HepG2 (cell line): ENCODE measurements at regions not wholly inside any gene's neighbourhood (a gene's known extent, or its start where the extent isn't known, plus 50 kb on each side); places are given as distances from the start of the nearest gene placed in this dataset.

Experiments used
- ATAC-seq: fragments of 200-7000 bp; cut with Tn5 transposase; 3 replicates; pipeline ENCODE4 v1.9.1; 2020; ENCODE audit warnings: mild to moderate bottlenecking, moderate library complexity
- BruUV-seq: library from RNA; stranded (reverse); fragments of 400-500 nt; replicated peaks from 2 replicates; lab custom pipeline; 2021; lab: Mats Ljungman, UMichigan
- CTCF ChIA-PET: fragments of 300-600 bp; formaldehyde crosslinking; extraction: SDS; loops from one replicate; lab custom pipeline; 2021; ENCODE audit warnings: low total read pairs, inconsistent platforms, low intra/inter-chr PET ratio; lab: Yijun Ruan, JAX
- POLR2A ChIA-PET: fragments of 350-600 bp; sonication (Branson Sonifier 250); formaldehyde crosslinking; loops from one replicate; lab custom pipeline; 2020; ENCODE audit warnings: antibody characterized with exemption, inconsistent platforms; lab: Yijun Ruan, JAX
- DNase-seq: peaks from one replicate; pipeline ENCODE4 v3.0.0-alpha.2; 2015; ENCODE audit warnings: low spot score
- FAIRE-seq: peaks from 3 replicates; lab custom pipeline; 2011; peaks lifted over from hg19 to GRCh38; lab: Jason Lieb, UNC
- H2AFZ ChIP-seq: one replicate; pipeline ENCODE4 v1.6.1; 2011; ENCODE audit warnings: low read length, inconsistent platforms
- H3K27ac ChIP-seq: fragments of 300-600 bp; 3 replicates; pipeline ENCODE4 v1.8.0; 2011; ENCODE audit warnings: mixed run types, mild to moderate bottlenecking, mixed read lengths, low read length, inconsistent platforms; ENCODE audit not compliant: insufficient read depth; ENCODE audit errors: extremely low read length
- H3K27me3 ChIP-seq, 2 experiments: fragments of 200-600 bp in 1 of 2; 2 replicates in 1 of 2; 3 replicates in 1 of 2; pipeline versions ENCODE4 v1.6.0 to v1.8.0; 2011; ENCODE audit warnings: low read length in 2 of 2, mild to moderate bottlenecking in 2 of 2, moderate library complexity in 2 of 2, inconsistent platforms in 1 of 2; ENCODE audit not compliant: insufficient read depth in 2 of 2, control insufficient read depth in 1 of 2
- H3K36me3 ChIP-seq, 2 experiments: fragments of 200-600 bp in 1 of 2; replicated peaks in 1 of 2; 2 replicates in 1 of 2; 3 replicates in 1 of 2; pipeline versions ENCODE4 v1.5.1 to v1.8.0; 2011; ENCODE audit warnings: low read length in 2 of 2, inconsistent platforms in 1 of 2; ENCODE audit not compliant: insufficient read depth in 2 of 2, control insufficient read depth in 1 of 2
- H3K4me1 ChIP-seq: 2 replicates; pipeline ENCODE4 v1.5.1; 2012; ENCODE audit warnings: low read length, inconsistent platforms; ENCODE audit not compliant: insufficient read depth
- H3K4me2 ChIP-seq: 2 replicates; pipeline ENCODE4 v1.6.0; 2011; ENCODE audit warnings: low read depth, low read length, inconsistent platforms
- H3K4me3 ChIP-seq, 3 experiments: fragments of 200-600 bp in 1 of 3; sonication (generic), shearing (Covaris generic) in 1 of 3; replicated peaks in 1 of 3; 2 replicates each; pipeline ENCODE4 v1.5.1; 2011 to 2016; ENCODE audit warnings: low read length in 3 of 3, inconsistent platforms in 2 of 3, low read depth in 2 of 3, mild to moderate bottlenecking in 2 of 3, control low read depth in 1 of 3, mixed read lengths in 1 of 3; ENCODE audit not compliant: insufficient read depth in 1 of 3
- H3K79me2 ChIP-seq: one replicate; pipeline ENCODE4 v1.6.1; 2011; ENCODE audit warnings: low read length, inconsistent platforms; ENCODE audit not compliant: insufficient read depth
- H3K9ac ChIP-seq: 2 replicates; pipeline ENCODE4 v1.6.0; 2011; ENCODE audit warnings: mild to moderate bottlenecking, low read depth, low read length, inconsistent platforms; ENCODE audit not compliant: insufficient read depth
- H3K9me3 ChIP-seq: 2 replicates; pipeline ENCODE4 v1.5.1; 2012; ENCODE audit warnings: mild to moderate bottlenecking, low read length
- H4K20me1 ChIP-seq: 2 replicates; pipeline ENCODE4 v1.6.0; 2011; ENCODE audit warnings: inconsistent platforms, mild to moderate bottlenecking, low read length, moderate library complexity; ENCODE audit not compliant: insufficient read depth
- BCL6 ChIP-seq: IDR thresholded peaks from 2 replicates; pipeline ENCODE4 v1.6.1; 2016; ENCODE audit warnings: missing genetic modification reagents, missing compliant biosample characterization
- FOXC1 ChIP-seq: sonication (generic); formaldehyde crosslinking; IDR thresholded peaks from 2 replicates; pipeline ENCODE4 v1.8.0; 2022; ENCODE audit warnings: mild to moderate bottlenecking, missing genetic modification reagents, borderline replicate concordance
- MYC ChIP-seq: sonication (generic); formaldehyde crosslinking; IDR thresholded peaks from 2 replicates; pipeline ENCODE4 v1.9.0; 2021; ENCODE audit warnings: missing genetic modification reagents, borderline replicate concordance
- NFE2L1 ChIP-seq: sonication (generic); formaldehyde crosslinking; IDR thresholded peaks from 2 replicates; pipeline ENCODE4 v1.4.0; 2020; ENCODE audit warnings: missing genetic modification reagents, mild to moderate bottlenecking, borderline replicate concordance
- NR2F6 ChIP-seq, 2 experiments: IDR thresholded peaks; 2 replicates each; pipeline ENCODE4 v1.6.1; 2016; ENCODE audit warnings: antibody characterized with exemption in 1 of 2, mild to moderate bottlenecking in 1 of 2
- RXRB ChIP-seq: IDR thresholded peaks from 2 replicates; pipeline ENCODE4 v1.6.1; 2016; ENCODE audit warnings: borderline replicate concordance, missing genetic modification reagents, missing compliant biosample characterization
- SIX1 ChIP-seq: sonication (generic); formaldehyde crosslinking; IDR thresholded peaks from 2 replicates; pipeline ENCODE4 v1.4.0; 2020; ENCODE audit warnings: missing genetic modification reagents, borderline replicate concordance
- ZMYM3 ChIP-seq: sonication (generic); formaldehyde crosslinking; IDR thresholded peaks from 2 replicates; pipeline ENCODE4 v1.5.1; 2020; ENCODE audit warnings: mild to moderate bottlenecking, missing genetic modification reagents
- ZMYM4 ChIP-seq: sonication (generic); formaldehyde crosslinking; IDR thresholded peaks from 2 replicates; pipeline ENCODE4 v1.8.1; 2023; ENCODE audit warnings: mild to moderate bottlenecking, missing genetic modification reagents
- WGBS: methylation state at CpG from one replicate; pipeline ENCODE4 v1.1.6; 2017; ENCODE audit warnings: low lambda C conversion rate; 5-methylcytosine and 5-hydroxymethylcytosine counted together
- in situ Hi-C: cut with HindIII; loops from 2 replicates; pipeline ENCODE4 v1.10.0; 2017; ENCODE audit warnings: low pct_unique_long_range_greater_than_20kb; ENCODE audit not compliant: extremely low pct_ligation_motif_present
- intact Hi-C: fragments of 100-400 bp; cut with micrococcal nuclease; formaldehyde crosslinking; loops from one replicate; pipeline ENCODE4 v1.10.0; 2022; ENCODE audit not compliant: unreplicated experiment
- TF ChIP-seq, protein P1 (sequence below): sonication (generic); formaldehyde crosslinking; IDR thresholded peaks from 2 replicates; pipeline ENCODE4 v1.4.0; 2020; ENCODE audit warnings: missing genetic modification reagents
- TF ChIP-seq, protein P2 (sequence below): IDR thresholded peaks from 2 replicates; pipeline ENCODE4 v1.6.1; 2012; ENCODE audit warnings: low read length, improper control_type of control experiment
- TF ChIP-seq, protein P3 (sequence below): sonication (generic); formaldehyde crosslinking; IDR thresholded peaks from 2 replicates; pipeline ENCODE4 v1.4.0; 2020; ENCODE audit warnings: missing genetic modification reagents
- TF ChIP-seq, protein P4 (sequence below): sonication (generic); formaldehyde crosslinking; IDR thresholded peaks from 2 replicates; pipeline ENCODE4 v1.4.0; 2020; ENCODE audit warnings: missing genetic modification reagents; ENCODE audit errors: not compliant biosample characterization

DNA sequence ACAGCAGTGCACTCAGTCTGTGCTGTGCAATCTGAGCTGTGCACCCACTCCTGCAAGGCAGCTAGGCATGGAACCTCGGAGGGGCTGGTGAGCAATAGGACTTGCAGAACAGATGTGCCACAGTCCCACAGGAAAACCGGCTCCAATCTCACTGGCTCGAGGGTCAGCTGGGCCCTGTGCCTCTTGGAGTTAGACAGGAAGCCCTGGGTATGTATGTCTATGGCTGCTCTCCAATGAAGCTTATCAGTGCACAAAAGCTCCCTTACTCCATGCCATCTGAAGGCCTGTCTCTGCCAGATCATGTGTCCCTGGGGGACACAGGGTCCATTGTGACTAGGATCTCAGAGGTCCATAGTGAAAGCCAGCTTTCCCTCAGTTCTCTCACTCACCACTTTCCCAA lies 335.8 kb downstream of the SH3BGRL start:
- intact Hi-C loops, result no loop called here
- TF ChIP-seq ZMYM3 (no peak), NFE2L1 (CRISPR knock-in tag) (no peak), ZMYM4 (no peak), RXRB (CRISPR knock-in tag) (no peak), SIX1 (CRISPR knock-in tag) (no peak), BCL6 (CRISPR knock-in tag) (no peak), MYC (CRISPR knock-in tag) (no peak), FOXC1 (CRISPR knock-in tag) (no peak), NR2F6 (IDR thresholded peaks at IDR 0.05) (no peak), NR2F6 (CRISPR knock-in tag; IDR thresholded peaks at IDR 0.05) (no peak)
- TF ChIP-seq, protein P1, sequence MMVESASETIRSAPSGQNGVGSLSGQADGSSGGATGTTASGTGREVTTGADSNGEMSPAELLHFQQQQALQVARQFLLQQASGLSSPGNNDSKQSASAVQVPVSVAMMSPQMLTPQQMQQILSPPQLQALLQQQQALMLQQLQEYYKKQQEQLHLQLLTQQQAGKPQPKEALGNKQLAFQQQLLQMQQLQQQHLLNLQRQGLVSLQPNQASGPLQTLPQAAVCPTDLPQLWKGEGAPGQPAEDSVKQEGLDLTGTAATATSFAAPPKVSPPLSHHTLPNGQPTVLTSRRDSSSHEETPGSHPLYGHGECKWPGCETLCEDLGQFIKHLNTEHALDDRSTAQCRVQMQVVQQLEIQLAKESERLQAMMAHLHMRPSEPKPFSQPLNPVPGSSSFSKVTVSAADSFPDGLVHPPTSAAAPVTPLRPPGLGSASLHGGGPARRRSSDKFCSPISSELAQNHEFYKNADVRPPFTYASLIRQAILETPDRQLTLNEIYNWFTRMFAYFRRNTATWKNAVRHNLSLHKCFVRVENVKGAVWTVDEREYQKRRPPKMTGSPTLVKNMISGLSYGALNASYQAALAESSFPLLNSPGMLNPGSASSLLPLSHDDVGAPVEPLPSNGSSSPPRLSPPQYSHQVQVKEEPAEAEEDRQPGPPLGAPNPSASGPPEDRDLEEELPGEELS (CRISPR knock-in tag), result no peak
- TF ChIP-seq, protein P2, sequence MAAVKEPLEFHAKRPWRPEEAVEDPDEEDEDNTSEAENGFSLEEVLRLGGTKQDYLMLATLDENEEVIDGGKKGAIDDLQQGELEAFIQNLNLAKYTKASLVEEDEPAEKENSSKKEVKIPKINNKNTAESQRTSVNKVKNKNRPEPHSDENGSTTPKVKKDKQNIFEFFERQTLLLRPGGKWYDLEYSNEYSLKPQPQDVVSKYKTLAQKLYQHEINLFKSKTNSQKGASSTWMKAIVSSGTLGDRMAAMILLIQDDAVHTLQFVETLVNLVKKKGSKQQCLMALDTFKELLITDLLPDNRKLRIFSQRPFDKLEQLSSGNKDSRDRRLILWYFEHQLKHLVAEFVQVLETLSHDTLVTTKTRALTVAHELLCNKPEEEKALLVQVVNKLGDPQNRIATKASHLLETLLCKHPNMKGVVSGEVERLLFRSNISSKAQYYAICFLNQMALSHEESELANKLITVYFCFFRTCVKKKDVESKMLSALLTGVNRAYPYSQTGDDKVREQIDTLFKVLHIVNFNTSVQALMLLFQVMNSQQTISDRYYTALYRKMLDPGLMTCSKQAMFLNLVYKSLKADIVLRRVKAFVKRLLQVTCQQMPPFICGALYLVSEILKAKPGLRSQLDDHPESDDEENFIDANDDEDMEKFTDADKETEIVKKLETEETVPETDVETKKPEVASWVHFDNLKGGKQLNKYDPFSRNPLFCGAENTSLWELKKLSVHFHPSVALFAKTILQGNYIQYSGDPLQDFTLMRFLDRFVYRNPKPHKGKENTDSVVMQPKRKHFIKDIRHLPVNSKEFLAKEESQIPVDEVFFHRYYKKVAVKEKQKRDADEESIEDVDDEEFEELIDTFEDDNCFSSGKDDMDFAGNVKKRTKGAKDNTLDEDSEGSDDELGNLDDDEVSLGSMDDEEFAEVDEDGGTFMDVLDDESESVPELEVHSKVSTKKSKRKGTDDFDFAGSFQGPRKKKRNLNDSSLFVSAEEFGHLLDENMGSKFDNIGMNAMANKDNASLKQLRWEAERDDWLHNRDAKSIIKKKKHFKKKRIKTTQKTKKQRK, result no peak
- TF ChIP-seq, protein P3, sequence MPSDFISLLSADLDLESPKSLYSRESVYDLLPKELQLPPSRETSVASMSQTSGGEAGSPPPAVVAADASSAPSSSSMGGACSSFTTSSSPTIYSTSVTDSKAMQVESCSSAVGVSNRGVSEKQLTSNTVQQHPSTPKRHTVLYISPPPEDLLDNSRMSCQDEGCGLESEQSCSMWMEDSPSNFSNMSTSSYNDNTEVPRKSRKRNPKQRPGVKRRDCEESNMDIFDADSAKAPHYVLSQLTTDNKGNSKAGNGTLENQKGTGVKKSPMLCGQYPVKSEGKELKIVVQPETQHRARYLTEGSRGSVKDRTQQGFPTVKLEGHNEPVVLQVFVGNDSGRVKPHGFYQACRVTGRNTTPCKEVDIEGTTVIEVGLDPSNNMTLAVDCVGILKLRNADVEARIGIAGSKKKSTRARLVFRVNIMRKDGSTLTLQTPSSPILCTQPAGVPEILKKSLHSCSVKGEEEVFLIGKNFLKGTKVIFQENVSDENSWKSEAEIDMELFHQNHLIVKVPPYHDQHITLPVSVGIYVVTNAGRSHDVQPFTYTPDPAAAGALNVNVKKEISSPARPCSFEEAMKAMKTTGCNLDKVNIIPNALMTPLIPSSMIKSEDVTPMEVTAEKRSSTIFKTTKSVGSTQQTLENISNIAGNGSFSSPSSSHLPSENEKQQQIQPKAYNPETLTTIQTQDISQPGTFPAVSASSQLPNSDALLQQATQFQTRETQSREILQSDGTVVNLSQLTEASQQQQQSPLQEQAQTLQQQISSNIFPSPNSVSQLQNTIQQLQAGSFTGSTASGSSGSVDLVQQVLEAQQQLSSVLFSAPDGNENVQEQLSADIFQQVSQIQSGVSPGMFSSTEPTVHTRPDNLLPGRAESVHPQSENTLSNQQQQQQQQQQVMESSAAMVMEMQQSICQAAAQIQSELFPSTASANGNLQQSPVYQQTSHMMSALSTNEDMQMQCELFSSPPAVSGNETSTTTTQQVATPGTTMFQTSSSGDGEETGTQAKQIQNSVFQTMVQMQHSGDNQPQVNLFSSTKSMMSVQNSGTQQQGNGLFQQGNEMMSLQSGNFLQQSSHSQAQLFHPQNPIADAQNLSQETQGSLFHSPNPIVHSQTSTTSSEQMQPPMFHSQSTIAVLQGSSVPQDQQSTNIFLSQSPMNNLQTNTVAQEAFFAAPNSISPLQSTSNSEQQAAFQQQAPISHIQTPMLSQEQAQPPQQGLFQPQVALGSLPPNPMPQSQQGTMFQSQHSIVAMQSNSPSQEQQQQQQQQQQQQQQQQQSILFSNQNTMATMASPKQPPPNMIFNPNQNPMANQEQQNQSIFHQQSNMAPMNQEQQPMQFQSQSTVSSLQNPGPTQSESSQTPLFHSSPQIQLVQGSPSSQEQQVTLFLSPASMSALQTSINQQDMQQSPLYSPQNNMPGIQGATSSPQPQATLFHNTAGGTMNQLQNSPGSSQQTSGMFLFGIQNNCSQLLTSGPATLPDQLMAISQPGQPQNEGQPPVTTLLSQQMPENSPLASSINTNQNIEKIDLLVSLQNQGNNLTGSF (CRISPR knock-in tag), result no peak
- TF ChIP-seq, protein P4, sequence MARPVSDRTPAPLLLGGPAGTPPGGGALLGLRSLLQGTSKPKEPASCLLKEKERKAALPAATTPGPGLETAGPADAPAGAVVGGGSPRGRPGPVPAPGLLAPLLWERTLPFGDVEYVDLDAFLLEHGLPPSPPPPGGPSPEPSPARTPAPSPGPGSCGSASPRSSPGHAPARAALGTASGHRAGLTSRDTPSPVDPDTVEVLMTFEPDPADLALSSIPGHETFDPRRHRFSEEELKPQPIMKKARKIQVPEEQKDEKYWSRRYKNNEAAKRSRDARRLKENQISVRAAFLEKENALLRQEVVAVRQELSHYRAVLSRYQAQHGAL (CRISPR knock-in tag), result no peak

More for the DNA sequence above, 335.8 kb downstream of the SH3BGRL start:
- FAIRE-seq (no peak), ATAC-seq (no peak), DNase-seq (no peak)
- Histone ChIP-seq H3K4me1 (no peaks in the 10 kb centered on the region), H3K4me3 (no peak overlapping the region), H3K9me3 (peaks cover 73% of the 10 kb centered on the region), H3K27me3 (no peaks in the 10 kb centered on the region), H3K27ac (no peak overlapping the region), H4K20me1 (no peaks in the 10 kb centered on the region), H3K36me3 (no peaks in the 10 kb centered on the region), H3K4me2 (no peak overlapping the region), H3K79me2 (no peaks in the 10 kb centered on the region), H2AFZ (no peak overlapping the region), H3K9ac (no peak overlapping the region)
- POLR2A ChIA-PET, result no interaction called here
- in situ Hi-C loops, result no loop called here
- CTCF ChIA-PET, result no interaction called here
- BruUV-seq, result no TSS peak
- WGBS, result no CpG with 5 or more reads among the region's 3 CpGs
